Dedifferentiated amniotic fluid mesenchymal stem cell (primary cell): ENCODE measurements at regions not wholly inside any gene's neighbourhood (a gene's known extent, or its start where the extent isn't known, plus 50 kb on each side); places are given as distances from the start of the nearest gene placed in this dataset.
A peak's percentile ranks its signal among the peaks of the same experiment; 100 is the strongest.

Source experiments
- DNase-seq: peaks from one replicate; pipeline ENCODE4 v3.0.0-alpha.2; 2016; ENCODE audit errors: extremely low spot score

DNA sequence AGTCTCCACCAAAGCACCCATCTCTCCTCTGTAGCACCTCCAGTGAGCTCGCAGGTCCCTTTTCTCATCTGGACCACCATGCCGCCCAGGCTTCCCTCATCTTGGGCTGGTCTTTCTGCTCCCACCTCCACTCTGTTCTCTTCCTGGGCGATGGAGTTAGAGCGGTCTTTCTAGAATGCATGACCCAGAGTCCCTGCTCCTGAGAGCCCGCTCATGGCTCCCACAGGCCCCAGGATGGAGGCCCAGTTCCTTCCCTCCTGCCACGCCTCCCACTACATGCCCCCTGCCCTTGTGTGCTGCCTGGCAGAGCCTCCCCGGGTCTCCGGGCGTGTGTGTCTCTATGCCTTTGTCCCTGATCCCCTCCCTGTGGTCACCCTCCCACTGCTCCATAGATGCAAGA is 100.7 kb upstream of the RTL1 start:
- no peak for DNase-seq

DNA sequence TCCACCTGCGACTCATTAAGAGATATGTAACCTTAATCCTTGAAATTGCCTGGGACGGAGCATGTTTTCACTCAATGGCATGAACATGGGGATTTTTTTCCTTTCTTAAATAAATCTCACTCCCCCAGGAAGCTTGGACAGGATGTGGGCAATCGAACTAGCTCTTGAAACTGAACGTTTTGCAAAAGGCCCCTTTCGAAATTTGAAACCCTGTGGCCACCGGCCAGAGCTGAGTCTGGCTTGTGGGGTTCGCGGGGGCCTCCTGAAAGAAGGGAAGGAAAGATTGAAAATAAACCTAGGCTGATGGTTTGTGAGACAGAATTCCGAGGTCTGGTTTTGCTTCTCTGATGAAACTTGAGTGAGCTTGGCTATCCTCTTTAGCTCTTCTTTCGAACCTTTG is 101.4 kb upstream of the RTL1 start:
- DNase-seq, result peak; percentile 22

DNA sequence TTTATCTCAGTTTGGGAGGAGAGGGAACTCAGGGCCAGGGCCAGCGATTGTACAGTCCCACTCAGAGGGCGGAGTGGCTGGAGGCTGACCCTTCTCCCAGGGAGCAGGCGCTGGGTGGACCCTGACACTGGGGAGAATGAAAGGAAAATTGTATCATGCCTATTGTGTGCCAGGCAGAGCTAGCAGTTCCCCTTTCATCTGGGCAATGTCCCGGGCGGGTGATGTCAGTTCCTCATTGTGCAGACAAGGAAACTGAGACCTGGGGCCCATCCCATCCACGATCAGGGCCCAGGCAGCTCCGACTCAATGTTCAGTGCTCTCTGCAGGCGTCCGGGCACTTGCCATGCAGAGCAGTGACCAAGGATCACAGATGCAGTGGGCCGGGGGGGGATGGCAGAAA is 101.9 kb upstream of the RTL1 start:
- DNase-seq, result no peak

DNA sequence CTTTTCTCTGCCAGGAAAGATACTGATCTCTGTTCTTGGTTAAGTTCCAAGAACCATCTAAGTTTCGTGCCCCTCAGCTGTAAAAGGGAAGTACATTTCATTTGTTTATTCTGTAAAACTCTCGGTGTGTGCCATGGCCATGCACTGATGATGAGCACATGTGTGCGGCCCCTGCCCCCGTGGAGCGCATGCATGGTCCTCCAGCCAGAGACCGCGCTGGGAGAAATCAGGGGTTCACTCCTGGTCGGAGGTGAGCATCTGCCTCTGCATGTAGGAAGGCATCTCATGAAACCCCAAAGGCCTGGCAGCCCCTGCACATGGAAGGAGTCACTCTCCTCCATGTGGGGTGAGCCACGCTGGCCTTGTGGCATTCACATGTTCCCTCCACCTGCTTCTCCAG is 102.5 kb upstream of the RTL1 start:
- no peak for DNase-seq

DNA sequence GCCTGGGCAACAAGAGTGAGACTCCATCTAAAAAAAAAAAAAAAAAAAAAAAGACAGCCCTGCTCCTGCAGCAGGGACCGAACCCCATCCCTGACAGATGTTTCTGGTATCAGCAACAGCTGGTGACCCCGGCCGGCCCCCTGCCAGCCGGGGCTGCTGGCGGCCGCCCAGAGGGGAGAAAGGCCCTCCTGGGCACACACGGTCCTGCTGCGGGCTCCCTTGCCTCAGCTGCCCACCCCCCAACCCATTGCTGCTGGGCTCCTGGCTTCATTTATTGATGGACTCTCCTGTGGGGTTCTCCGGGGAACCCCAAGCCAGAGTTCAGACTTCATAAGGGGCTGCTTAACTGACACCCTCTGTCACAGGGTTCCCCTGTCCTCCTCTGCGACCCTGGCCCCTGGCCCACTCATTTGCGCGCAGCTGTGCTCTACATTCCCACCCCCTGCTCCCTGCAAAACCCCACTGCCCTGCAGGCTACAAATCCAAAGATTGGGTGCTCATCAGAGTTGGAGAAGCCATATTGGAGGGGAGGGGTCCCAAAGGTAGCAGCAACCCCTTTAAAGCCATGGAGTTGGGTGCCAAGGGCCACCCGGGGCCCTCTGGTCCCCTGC is 103.6 kb upstream of the RTL1 start:
- no peak for DNase-seq

DNA sequence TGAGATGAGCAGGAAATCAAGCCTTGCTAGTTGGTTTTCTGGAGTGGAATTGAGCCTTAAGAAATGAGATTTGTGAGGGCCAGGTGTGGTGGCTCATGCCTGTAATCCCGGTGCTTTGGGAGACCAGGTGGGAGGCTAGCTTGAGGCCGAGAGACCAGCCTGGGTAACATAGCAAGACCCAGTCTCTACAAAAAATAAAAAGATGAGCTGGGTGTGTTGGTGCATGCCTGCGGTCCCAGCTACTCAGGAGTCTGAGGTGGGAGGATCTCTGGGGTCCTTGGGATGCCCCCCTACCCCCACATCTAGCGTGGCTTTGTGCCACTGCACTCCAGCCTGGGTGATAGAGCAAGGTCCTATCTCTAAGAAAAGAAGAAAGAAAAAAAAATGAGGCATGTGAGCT is 104.2 kb upstream of the RTL1 start:
- no peak for DNase-seq

DNA sequence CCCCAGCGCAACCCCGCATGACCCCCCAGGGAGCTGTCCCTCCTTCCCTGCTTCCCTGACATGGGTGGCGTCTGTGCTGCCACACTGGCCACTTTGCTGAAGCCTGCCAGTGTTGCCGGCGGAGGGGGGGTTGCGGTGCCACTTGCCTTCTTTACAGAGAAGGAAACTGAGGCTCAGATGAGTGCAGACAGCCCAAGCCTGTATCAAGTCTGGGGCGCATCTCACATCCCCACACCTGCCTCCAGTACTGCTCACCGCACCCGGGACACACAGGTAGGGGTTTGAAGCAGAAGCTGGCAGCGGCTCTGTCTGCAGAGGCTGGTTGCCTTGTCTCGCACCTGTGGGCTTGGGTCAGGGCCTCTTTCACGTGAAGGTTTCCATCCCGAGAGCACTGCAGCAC is 104.7 kb upstream of the RTL1 start:
- no peak for DNase-seq

DNA sequence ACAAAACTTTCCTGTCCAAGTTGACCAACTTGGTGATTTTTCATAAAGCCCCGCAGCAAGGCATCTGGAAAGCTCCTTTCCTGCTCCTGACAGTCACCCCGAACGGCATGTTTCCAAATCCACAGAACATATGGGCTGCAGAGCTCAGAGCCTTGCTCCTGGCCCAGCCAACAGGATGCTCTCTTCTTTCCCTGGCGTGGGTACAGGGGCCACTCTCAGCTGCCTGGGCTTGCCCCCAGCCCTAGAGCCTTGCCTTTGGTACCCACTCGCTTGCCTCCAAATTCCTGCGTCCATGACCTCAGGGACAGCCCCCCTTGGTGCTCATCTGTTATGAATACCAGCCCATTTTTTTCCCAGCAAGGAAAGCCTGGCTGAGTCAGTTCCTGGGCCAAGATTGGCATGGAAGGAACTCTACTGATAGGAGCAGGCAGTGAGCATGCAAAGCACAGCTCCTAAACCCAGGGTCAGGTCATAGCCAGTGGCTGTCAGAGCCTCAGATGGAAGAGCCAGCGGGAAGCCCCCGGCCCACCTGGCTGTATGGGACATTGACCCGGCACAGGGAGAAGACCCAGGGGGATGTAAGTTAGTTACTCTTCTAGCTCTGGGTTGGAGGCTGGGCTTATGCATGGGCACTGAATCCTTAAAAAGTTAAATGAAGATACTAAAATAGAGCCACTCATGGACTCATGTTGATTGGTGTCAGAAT is 105.3 kb upstream of the RTL1 start:
- no peak for DNase-seq

DNA sequence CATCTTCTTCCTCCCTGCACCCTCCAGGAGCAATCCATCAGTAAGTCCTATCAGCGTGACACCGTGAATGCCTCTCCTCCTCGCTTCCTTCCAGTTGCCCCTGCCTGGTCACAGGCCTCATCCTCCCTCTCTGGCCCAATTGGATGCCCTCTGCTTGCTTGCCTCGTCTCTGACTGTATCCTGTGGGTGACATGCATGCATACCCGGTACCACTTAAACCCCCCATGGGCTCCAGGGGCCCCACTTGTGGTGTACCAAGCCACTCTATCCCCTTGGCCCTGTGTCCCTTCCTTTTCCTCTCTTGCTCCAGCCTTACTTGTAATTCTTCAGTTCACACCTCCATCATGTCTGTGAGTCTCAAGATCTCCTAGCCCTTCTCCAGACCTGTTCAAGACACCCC is 106.0 kb upstream of the RTL1 start:
- DNase-seq, result no peak

DNA sequence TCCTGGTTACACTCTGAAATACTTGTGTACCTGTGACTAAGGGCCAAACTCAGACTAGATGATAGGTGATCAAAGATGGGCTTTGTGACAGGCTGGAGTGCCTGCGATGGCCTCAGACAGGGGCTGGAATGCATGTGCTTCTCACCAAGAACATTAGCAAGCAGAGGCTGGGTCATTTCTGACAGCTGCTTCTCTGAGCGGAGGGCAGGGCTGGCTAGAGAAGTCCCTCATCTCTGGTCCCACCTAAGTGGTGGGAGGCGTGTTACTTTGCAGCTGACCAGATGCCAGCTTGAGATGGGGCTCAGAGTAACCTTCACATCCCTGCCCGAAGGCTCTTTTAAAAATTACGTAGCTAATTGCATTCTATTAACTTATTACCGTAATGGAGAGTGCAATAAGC is 106.8 kb upstream of the RTL1 start:
- DNase-seq, result no peak

DNA sequence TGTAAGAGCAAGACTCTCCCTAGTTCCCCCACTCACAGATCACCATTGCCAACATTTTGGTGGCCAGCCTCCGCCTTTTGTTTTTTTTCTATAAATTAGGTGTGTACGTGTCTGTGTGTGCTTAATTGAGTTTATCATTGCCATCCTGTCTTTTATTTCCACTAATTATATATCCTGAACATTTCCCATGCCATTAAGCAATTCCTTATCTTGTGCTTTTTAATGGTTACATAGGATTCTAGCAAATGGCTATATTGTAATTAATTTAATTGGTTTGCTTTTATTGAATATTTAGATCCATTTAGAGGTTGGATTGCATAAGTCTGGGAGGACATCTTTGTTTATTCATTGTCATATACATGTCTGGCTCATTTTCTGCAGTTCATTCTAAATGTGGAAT is 107.3 kb upstream of the RTL1 start:
- DNase-seq, result no peak

DNA sequence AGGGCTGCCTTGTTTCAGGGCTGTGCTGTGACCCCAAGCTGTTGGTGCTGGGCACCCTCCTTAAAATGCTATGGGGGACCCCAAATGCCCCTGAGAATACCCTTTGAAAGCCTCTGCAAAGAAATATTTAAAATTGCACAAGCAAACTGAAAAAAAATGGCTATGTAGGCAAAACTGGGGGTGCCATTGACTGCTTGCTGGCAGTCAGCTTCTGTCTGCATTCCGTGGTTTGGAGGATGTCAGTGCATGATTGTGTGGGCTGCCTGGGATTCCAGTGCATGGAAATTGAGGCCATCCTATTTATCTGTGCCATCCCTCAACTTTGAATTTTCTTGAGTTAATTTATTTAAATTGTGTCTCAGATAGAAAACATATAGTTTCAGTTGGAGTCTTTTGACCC is 113.7 kb upstream of the RTL1 start:
- DNase-seq, result no peak

DNA sequence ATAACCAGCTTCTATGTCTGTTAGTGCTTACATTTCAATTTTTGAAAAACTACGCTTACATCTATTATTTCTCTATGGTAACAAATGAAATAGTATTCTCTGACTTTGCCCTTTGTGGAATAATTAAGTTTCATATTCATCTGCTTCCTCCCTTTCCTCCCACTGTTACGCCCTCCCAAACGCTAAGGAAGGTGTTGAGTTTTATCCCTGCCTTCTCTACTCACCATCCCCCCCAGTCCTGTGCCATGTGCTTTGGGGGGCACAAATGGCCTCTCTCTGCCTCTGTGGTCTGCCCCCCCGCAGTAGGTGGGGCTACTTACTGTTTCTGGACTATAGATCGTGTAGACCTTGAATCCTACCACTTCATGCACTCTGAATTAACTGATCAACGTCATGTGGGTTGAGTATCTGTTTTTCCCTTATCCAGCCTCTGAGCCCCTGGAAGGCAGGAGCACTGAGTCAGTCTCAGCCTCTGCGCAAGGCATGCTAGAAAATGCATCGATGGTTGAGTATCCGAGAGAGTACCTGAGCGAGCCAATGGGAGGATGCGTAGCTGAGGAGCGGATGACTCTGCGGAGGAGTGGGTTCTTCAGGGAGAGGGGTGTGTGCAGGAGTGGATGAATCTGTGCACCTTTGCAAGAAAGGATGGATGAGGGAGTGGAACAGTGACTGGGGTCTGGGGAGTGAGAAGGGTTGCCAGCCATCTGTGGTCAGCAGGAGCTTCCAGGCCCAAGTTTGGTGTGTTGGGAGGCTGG is 114.5 kb upstream of the RTL1 start:
- DNase-seq, result no peak

DNA sequence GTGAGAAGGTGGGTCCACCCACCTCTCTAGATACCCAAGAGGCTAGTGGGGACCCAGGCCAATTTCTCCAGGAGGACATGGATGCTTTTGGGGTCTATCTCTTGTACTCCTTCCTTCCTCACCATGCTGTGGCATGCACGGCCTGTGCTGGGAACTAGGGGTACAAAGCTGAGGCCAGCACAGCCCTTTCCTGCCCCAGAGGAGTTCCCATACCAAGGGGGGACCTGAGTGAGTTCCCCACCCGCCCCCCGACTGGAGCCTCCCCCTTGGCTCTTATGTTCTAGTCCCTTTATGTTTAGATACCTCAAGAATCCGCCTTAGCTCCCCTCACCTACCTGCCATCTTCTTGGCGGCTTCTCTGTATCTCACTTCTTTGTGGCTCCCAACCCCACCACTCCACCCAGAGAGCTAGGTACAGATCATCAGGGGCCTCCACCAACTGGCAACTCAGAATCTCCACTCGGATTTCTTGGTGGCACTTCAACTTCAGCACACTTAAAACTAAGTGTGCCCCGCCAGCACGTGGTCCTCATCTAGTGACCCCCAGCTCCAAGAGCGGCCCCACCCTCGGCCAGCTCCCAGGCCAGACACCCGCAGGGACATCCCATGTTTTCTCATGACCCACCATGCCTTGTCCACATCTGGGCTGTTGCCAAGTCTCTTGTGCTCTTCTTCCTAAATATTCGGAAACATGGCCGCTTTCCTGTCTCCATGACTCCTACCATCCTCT is 115.2 kb upstream of the RTL1 start:
- no peak for DNase-seq

DNA sequence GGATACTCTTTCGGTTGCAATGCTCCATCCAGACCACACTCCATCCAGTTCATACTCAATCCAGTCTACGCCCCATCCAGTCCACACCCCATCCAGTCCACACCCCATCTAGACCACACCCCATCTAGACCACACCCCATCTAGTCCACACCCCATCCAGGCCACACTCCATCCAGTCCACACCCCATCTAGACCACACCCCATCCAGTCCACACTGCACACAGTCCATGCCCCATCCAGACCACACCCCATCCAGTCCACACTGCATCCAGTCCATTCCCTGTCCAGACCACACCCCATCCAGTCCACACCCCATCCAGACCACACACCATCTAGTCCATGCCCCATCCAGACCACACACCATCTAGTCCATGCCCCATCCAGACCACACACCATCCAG is 116.0 kb upstream of the RTL1 start:
- no peak for DNase-seq

DNA sequence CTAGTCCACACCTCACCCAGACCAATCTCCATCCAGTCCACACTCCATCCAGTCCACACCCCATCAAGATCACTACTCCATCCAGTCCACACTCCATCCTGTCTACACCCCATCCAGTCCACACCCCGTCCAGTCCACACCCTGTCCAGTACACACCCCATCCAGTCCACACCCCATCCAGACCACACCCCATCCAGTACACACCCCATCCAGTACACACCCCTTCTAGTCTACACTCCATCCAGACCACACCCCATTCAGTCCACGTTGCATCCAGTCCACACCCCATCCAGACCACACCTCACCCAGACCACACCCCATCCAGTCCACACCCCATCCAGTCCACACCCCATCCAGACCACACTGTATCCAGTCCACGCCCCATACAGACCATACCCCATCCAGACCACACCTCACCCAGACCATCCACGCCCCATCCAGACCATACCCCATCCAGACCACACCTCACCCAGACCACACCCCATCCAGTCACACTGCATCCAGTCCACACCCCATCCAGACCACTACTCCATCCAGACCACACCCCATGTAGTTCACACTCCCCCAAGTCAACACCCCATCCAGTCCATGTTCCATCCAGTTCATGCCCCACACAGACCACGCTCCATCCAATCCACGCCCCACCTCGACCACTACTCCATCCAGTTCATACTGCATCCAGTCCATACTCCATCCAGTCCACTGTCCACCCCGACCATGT is 116.6 kb upstream of the RTL1 start:
- no peak for DNase-seq

DNA sequence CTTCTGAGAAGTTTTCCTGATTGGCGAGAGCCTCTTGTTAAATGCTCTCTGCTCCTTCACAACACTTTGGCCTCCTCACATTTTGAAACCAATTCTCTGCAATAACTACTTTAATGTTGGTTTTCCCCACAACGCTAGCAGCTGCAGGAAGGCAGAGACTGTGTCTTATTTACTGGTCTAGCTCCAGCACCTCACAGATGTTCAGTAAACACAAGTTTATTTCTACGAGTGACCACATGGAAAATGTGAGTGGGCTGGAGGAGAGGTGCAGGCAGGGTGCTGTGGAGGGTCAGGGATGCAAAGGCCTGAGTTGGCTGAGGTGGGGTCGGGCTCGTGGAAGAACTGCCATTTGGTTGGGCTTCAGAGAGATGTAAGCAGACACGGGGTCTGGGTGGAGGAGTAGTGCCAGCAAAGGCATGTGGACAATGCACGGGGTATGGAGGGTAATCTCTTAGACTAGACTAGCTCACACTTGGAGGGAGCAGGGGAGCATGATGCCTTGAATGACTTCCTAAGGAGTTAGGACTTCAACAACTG is 117.4 kb upstream of the RTL1 start:
- DNase-seq, result no peak

DNA sequence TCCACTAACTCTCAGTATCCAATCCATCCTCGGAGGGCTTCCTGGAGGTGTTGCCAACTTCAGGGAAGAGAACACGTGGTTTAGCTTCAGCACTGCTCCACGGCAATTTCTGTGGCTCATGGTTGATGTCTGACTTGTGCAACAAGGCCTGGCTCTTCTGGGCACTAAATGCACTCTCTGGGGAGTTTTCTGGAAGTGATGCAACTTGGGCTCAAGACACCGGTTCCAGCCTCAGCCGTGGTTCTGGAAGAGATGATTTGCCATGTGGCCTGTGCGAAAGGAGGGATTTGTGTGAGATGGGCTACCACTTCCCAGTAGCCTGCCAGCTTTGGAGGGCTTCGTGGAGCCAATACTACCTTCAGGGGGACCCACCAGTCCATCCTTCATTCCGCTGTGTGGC is 118.6 kb upstream of the RTL1 start:
- DNase-seq, result no peak

DNA sequence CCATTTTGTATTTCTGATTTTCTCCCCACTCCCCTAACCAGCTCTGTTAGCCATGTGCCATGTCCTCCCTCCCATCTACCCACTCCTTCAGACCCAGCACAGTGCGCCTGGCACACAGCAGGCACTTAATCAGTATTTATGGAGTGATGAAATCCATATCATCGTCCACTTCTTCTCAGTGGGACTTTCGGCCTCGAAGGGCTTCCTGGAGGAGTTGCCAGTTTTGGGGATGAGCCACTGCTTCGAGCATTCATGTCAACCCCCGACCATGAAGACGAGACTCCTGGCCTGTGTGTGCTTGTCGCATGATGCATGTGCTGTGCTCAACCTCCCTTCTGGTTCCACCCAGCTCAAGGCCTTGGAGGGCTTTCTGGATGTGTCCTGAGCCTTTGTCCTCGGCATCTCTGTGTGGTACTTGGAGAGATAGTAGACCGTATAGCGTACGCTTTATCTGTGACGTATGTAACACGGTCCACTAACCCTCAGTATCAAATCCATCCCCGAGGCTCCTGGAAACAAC is 119.5 kb upstream of the RTL1 start:
- no peak for DNase-seq

DNA sequence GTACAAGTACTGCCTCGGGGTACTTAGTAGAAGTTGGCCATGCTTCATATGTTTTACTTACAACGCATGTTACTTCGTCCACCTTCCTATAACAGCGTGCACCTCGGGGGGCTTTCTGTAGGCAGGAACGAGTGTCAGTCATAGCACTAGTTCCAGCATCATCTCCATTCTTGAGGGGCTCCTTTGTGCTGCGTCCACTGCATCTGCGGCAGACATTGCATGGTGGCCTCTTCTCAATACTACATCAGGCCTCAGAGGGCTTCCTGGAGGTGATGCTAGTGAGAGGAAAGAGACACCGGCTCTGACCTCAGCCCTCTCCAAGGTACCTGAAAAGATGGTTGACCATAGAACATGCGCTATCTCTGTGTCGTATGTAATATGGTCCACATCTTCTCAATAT is 121.2 kb upstream of the RTL1 start:
- no peak for DNase-seq

DNA sequence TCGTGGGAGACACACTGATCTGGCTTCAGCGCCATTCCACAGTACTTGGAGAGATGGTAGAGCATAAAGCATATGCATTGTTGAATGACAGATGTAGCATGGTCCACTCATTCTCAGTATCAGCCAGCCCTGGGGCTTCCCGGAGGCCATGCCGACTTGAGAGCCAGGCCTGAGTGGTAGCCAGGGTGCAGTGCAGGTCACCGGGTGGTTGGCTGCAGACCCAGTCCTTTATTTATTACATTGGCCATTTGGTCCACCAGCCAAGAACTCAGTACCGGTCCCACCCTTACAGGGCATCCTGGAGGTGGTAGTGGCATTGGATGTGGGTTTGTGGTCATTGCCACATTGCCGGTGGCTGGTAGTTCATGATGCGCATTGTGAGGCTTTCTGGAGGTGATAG is 121.6 kb upstream of the RTL1 start:
- no peak for DNase-seq
